SK-N-DZ (cell line): ENCODE measurements at regions not wholly inside any gene's neighbourhood (a gene's known extent, or its start where the extent isn't known, plus 50 kb on each side); places are given as distances from the start of the nearest gene placed in this dataset.
A peak's percentile ranks its signal among the peaks of the same experiment; 100 is the strongest.

Experiments
- DNase-seq: peaks from one replicate; pipeline ENCODE4 v3.0.0-alpha.2; 2015; ENCODE audit warnings: low spot score

DNA sequence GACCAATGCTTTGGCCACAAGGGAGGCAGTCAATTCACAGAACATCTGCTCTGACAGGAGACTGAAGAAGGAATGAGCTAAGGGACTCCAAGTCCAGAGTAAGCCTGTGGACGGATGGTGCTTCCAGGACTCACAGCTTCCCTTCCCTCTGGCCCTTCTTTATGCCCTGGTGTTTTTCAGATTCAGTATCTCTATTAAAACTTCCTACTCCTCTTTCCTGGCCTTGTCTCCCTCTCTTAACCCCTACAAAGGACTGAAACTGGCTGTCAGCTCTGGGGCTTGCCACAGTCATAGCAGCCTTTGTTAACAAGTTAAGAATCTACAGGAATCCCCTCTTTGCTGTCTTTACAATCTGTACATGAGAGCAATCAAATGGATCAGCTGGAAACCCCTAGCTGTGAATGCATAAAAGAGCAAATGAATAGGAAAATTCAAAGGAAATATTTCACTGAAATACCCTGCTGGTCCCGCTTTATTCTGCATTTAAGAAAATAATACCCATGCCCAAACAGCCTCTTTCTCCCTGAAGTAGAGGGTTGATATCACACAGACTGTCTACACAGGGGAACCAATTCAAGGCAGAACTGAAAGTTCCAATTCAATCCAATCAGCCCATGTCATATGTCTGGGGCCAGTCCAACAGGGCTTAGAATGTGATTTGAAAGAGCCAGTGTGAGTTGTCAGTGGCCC, 192.3 kb downstream of the MZT1 start:
- peak; percentile 11 for DNase-seq

DNA sequence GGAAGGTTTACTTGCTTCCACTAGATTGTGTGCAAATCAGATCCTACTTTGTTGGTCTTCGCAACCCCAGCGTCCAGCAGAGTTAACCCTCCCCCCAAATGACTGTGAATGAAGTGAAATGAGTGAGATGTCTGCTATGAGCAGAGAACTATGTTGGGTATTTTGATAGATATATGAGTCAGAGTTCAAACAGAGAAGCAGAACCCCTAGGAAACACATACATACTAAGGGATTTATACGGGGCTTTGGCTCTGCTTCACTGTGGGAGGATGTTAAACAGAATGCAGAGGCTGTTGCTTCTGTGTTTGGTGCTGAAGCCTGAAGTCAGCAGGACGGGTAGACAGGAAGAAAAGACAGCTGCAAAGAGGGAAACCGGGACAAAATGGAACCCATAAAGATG, 197.0 kb downstream of the MZT1 start:
- DNase-seq, result no peak

DNA sequence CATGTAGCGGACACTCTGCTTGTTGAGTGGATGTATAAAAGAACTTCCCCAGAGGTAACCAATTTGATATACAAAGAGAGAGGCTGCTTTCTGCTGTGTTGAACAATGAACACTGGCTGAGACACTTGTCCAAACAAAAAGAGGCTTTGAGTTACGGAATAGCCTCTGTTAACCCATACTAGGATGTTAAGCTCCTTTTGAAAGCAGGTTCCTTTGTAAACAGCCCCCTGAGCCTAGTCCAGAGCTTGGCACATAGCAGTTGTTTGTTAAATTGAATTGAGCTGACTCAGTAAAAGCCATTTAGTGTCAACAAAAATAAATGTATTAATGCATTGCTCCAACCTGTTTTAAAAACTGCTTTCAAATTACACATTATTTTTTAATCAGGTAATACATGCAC, 200.1 kb downstream of the MZT1 start:
- DNase-seq, result no peak

DNA sequence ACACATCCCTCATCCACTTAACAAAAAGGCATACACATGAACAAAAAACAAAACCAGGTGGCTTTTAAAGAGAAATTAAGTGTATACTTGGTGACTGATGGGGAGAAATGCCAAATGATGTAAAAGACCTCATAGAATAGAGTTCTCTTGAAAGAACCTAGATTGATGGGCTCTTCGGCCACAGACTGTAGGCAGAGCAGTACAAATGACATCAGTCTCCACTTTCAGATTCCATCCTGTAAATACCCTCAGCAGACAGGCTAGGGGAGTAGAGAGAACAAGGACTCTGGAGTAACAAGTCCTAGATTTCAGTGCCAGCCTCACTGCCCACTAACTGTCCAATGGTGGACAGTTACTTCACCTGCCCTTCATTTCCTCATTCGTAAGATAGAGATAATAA, 203.8 kb downstream of the MZT1 start:
- DNase-seq, result peak; percentile 45

DNA sequence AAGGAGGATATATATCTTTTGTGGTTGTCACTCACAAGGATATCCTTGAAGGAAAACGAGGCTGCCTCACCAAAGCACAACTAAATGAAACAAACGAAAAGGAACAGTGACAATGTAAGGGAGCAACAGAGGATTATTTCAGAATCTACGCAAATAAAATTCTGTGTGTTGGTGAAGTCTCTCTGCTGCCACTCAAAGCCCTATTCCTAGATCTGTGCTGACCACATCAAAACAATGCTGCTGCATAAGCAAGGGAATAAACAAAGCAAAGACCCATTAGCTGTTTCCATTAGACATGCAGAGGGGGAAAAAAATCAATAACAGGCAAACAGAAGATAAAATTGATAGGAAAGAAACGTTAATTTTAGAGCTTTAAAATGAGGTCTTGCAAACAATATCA, 204.4 kb downstream of the MZT1 start:
- DNase-seq, result no peak

DNA sequence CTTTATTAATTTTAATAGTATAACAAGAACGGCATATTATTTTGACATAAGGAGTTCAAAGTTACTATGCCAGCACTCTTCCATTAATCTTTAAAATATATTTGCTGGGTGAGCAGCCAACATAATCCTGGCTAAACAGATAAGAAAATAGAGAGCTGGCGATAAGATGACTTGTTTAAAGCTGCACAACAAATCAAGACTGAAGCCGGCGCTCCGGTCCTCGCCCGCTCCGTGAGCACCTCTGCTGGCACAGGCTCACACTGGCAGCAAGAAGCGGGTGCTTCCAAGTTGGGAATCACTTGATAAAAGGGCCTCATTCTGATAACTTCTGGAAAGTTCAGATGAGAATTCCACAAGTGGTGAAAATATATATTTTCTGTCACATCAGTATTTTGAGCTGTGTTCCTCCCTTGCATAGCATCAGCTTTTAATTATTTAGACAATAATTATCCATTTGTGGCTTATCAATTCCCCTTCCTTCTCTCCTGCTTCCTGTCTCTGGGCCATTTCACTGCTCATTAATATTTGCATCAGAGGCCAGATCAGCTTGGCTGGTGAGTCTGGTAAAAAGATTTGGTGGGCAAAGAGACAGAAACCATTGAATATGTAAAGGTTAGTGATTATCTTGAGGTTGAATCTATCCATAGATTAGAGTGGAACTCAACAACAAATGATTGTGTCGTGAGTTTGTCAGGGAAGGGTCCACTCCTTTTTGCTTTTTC, 205.3 kb downstream of the MZT1 start:
- DNase-seq, result no peak

DNA sequence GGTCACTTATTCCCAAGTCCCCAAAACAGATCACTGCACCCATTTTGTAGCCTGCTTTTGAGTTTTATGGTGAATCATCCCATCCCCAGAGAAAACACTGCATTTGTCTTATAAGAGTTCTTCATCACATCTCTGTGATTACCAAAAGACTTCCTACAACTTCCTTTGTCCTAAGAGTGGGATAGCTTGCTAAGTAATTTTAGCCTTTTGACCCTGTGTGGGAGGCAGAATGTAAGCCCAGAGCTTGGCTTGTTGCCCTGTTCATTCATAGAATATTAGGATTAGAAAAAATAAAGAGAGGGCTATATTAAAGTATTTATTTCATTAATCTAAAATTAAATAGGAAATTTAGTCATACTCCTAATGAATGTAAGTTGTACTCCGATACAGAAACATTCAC, 213.3 kb downstream of the MZT1 start:
- DNase-seq, result no peak

DNA sequence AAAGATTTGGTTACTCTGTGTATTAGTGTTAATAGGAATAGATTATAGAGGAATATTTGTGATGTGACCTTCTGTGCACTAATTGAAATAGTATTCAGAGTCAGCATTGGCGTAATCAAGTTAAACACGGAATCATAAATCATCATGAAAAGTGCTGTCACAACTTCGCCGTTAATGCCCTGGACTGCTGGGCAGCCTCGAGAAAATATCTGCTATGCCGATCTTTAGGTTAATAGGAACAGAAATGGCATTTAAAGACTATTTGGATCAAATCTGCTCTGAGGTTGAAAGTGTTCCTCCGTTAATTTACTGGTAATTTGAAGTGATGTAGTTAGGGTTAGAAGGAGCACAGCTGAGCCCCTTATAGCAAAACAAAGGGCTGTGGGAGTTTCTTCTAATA, 219.0 kb downstream of the MZT1 start:
- peak; percentile 92 for DNase-seq

DNA sequence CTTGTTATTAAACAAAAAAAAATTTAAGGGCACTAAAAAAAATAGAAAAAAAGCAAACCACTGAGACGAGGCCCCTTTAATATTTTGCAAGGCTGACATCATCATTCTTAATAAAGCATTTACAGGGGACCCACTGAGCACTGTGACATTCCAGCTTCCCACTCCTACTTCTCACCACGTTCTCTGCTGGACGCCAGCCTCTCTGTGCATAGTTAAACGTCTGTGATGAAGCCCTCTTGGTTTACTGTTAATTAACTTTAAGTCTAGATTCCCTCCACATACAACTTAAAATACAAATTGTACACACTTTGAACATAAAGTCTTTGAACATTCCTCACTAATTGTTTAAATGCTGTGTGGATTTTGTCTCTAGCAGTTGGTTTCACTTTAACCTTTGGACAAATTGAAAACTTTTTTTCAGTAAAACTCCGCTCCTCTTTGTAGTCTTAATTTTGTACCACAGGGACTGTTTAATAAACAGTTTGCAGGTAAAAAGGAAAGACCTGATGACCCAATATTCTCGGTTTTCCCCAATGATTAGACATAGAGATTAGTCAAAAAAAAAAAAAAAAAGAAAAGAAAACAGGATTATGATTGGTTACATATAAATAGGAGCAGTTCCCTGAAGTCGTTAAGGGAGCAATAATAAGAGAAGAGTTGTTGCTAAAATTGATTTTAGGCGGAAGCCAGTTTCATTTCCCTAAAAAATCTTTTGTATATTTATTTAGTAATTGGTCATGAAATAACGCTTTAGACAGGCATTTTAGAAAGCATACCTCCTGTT, 219.8 kb downstream of the MZT1 start:
- DNase-seq, result no peak

DNA sequence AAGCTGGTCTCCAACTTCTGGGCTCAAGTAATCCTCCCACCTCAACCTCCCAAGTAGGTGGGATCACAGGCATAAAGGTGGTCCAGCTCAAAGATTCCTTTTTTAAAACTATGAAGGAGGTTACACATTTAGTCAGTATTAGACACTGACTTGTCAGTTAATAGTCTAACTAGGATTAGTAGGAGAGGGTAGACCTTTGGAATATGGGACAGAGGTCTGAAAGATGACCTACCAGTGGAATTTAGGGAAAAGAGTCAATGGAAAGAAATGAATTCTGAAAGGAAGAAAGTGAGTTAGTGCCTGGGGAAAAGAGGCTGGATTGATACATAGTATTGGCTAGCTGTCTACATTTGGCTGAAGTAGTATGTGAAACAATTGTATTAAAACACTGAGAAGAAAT, 220.7 kb downstream of the MZT1 start:
- no peak for DNase-seq

DNA sequence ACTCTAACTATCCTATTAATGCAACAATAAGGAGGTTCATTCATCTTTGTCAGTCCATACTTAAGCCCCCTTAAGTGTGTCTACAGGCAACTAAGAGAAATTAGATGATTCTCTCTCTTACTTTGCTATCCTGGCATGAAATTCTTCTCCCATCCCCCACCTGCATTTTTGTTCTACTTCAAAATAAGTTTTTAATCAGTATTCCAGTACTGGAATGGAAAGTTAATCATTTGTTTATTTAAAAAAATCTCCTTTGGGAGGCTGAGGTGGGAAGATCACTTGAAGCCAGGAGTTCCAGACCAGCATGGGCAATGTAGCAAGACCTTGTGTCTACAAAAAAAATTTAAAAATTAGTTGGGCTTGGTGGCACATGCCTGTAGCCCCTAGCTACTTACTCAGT, 222.1 kb downstream of the MZT1 start:
- no peak for DNase-seq

DNA sequence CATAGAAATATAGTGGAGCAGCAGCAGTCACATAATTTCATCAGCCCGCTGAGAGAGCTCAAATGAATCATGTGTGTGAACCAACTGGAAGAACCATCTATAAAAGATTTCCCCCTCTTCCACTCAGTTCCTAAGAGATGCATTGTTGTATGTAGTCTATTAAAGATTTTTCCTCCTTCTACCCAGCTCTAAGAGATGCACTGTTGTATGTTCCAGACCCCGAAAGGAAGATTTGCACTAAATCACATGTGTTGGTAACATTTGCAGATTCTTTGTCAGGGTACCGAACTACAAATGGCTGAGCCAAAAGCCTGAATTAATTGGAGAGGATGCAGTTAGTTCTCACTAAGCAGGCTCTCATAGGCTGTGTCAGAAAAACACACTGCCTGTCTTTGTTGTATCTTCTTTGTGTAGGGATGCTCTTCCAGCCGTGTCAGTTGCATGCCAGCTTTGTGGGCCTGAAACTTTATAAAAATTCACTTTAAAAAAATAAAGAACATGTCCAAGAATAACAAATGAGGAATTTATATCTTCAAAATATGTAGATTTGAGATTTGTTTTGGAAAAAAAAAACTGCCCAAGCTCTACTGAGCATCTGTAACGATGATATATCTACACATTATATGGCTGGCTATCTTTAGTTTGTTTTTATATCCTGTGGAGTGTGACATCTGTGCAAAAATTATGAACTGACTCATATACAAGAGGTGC, 223.1 kb downstream of the MZT1 start:
- DNase-seq, result peak; percentile 39

DNA sequence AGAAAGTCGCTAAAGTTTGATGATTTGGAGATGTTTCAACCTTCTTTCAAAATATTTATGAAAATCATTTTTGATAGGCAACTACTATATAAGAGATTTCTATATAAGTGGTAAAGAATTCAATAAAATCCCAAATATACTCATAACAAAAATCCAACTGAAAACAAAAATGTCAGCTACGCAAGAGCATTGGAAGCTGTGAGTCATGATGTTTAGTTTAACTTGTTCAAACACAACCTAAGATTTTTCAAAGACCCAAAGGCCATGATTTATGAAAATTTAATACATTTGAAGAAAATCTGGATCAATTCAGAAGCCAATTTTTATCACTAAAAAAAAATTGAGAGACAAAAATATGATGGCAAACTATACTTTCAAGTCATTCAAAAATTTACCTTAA, 226.6 kb downstream of the MZT1 start:
- no peak for DNase-seq

DNA sequence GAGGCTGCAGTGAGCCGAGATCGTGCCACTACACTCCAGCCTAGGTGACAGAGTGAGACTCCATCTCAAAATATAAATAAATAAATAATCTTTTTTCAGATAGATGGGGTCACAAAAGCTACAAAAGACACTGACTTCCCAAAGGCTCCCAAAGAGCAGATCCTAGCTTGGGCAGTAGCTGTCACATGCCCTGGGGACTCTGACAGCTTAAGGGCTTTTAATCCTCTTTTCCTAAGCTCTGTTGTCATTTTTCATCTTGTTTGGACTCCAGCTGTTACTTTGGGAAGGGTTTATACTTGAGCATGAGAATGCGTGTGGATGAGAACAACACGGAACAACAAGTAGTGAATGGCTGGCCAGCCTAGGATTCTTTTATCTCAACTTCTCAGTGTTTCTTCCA, 231.7 kb downstream of the MZT1 start:
- no peak for DNase-seq

DNA sequence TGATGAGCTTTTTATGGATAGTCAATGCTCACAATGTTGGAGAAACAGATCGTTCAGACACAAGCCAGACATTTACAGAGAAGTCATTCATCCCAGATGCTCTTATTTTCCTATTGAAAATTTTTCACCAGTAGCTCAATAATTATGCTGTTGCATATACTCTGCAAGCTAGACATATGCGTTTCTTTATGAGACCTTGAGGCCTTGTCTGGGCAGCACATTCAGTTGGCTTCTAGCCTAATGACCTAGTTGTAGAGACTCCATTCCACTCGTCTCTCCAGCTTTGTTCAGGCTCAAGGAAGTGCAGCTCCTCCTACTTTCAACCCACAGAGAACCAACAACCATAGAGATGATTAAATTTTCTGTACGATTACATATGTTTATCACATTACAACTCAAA, 237.7 kb downstream of the MZT1 start:
- peak; percentile 82 for DNase-seq

DNA sequence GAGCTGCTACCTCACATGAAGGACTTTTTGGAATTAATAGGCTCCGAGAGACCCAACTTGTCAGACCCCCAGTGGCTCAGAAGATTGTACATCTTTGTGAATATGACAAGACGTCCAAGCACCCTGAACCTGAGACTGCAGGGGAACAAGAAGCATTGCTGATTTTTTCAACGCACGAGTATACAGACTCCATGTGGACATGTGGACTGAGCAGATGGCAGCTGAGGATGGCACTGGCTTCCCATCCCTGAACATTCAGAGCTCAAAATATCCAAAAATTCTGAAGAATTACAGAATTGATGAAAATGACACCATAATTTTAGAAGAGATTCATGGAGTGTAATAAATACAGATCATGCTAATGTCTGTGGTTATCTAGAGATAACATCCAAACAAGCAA, 254.1 kb downstream of the MZT1 start:
- no peak for DNase-seq

DNA sequence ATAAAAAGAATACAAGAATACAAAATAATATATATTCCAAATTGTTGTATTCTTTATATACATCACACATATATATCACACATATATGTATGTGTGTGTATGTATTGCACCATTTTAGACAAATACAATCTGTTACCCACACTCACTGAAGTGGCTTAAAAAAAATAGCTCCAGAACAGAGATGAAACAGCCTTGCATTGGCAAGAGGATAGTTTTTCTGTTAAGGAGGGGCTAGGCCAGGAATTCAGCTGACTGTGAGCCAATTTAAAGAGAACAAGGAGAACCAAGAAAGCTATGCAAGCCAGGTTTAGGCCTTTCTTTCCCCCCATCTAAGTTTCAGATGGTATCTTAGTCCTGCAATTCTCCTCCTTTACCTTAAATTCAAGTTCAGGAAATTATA, 257.5 kb downstream of the MZT1 start:
- no peak for DNase-seq

DNA sequence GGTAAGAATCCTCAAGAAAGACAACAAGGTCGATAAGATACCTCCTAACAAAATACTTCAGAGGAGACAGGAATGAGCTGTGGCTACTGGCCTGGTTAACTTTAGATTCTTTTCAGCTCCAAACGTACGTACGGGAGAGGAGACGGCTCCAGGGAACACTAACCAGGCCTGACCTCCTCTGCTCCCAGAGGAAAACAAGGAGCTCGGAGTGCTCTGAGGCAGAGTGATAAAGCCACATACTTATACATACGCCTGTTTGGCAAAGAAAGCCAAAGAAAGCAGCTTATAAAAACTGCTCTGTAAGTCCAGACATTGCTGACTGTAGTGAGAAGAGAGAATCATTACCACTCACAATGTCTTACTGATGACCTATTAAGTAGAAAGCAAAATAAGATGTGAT, 263.9 kb downstream of the MZT1 start:
- peak; percentile 37 for DNase-seq

DNA sequence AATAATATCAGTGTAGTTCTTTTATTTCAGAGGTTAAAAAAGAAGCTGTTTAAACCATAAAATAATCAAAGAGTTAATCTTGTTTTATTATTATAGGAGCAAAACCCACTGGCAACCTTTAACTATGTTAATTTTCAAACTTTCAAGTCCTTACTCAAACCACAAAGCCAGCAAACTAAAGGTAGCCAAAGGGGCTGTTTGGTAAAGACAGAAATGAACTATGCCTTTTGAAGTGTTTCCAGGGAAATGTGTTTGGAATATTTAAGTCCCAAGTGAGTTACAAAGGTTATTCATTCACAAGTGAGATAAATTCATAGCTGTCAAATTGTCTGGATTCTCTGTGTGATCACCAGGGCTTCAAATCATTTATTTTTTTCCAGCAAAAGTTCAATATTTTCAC, 264.7 kb downstream of the MZT1 start:
- no peak for DNase-seq

DNA sequence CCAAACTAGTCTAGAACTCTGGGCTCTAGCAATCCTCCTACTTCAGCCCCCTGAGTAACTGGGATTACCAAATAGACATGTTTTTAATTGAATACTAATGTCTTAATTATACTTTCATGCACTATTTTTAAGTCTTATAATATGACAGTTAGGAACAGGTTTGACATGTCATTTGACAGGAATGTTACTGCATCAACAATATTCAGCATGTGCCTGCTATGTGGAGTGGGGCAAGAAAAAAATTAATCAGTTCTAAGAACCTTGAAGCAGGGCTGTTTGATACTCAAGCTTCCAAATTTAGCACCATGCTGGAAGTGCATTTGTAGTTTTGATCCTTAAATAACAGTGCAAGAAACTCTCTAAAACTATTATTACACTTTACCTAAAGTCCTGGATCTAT, 265.3 kb downstream of the MZT1 start:
- DNase-seq, result no peak

DNA sequence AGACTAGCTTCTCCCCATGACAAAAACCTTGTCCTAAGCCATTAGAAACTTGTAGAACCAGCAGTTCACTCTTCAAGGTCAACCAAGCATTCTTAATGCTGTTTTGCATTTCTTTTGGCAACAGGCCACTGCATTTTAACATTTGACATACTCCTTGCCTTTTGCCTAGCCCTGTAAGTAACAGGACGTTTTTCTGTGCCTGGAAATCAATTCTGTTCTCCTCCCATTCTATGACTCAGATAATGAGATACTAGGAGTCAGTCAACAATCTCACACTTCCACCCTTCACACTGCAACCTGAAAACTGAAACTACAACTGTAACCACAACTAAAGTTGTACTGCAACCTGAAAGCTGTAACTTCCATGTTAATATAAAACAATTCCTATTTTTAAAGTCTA, 268.7 kb downstream of the MZT1 start:
- DNase-seq, result no peak

DNA sequence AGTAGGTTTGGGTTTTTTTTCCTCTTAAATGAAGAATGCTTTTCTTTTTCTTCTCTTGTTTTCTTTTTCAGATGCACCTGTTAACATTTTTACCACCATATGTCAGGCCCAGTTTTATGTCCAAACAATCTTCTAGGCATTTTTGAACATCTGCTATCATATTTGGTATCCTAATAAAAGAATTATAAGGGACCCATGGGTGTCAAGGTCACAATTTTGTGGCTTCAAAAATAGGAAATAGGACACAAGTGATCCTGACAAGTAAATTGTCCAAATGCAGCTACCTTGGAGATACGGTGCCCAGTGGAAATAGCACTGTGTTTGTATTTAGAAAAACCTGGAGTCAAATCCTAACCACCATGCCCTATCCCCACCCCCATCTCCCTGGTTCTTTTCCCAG, 270.3 kb downstream of the MZT1 start:
- no peak for DNase-seq
